GM19455 (cell line): ENCODE measurements at regions not wholly inside any gene's neighbourhood (a gene's known extent, or its start where the extent isn't known, plus 50 kb on each side); places are given as distances from the start of the nearest gene placed in this dataset.
"Not testable (repeated sequence)": the region's sequence is repeated elsewhere in the genome, so short reads cannot be mapped to it uniquely, and the experiment has no call there.

ENCODE experiments used
- ATAC-seq: cut with Tn5 transposase; IDR thresholded peaks from one replicate; pipeline ENCODE4 v1.9.1; 2021; ENCODE audit not compliant: unreplicated experiment

- no peak for ATAC-seq
These were observed 370.6 kb downstream of the CCSER2 start for GRCh38 chr10:84698989-84699388.

- ATAC-seq: no peak
These were observed 372.4 kb downstream of the CCSER2 start for GRCh38 chr10:84700668-84701369.

GRCh38 chr10:84701370-84701720 lies 373.0 kb downstream of the CCSER2 start:
- no peak for ATAC-seq

- ATAC-seq: no peak
These were observed 375.7 kb downstream of the CCSER2 start for GRCh38 chr10:84704101-84704500.

- ATAC-seq: no peak
These were observed 378.0 kb downstream of the CCSER2 start for GRCh38 chr10:84706431-84706830.

- no peak for ATAC-seq
These were observed 378.5 kb downstream of the CCSER2 start for GRCh38 chr10:84706875-84707274.

- ATAC-seq: peak; percentile 69
These were observed 387.5 kb downstream of the CCSER2 start for GRCh38 chr10:84715911-84716310.

GRCh38 chr10:84718877-84719616 lies 390.7 kb downstream of the CCSER2 start:
- ATAC-seq: no peak

- no peak for ATAC-seq
These were observed 391.3 kb downstream of the CCSER2 start for GRCh38 chr10:84719687-84720086.

GRCh38 chr10:84727398-84727797 lies 399.0 kb downstream of the CCSER2 start:
- ATAC-seq: no peak

- ATAC-seq: not testable (repeated sequence)
These were observed 410.7 kb downstream of the CCSER2 start for GRCh38 chr10:84739126-84739525.

GRCh38 chr10:84739641-84740040 lies 411.3 kb downstream of the CCSER2 start:
- ATAC-seq: no peak

GRCh38 chr10:84743483-84743882 lies 415.1 kb downstream of the CCSER2 start:
- ATAC-seq: no peak

- ATAC-seq: no peak
These were observed 426.9 kb downstream of the CCSER2 start for GRCh38 chr10:84755311-84755710.

- ATAC-seq: not testable (repeated sequence)
These were observed 428.3 kb downstream of the CCSER2 start for GRCh38 chr10:84756653-84757052.

GRCh38 chr10:84761994-84762614 lies 433.7 kb downstream of the CCSER2 start:
- ATAC-seq: not testable (repeated sequence)

GRCh38 chr10:84762754-84763394 lies 434.5 kb downstream of the CCSER2 start:
- ATAC-seq: no peak

GRCh38 chr10:84763965-84764364 lies 435.6 kb downstream of the CCSER2 start:
- ATAC-seq: no peak

- no peak for ATAC-seq
These were observed 436.7 kb downstream of the CCSER2 start for GRCh38 chr10:84765086-84765485.

GRCh38 chr10:84765656-84766055 lies 437.3 kb downstream of the CCSER2 start:
- no peak for ATAC-seq

- no peak for ATAC-seq
These were observed 438.5 kb downstream of the CCSER2 start for GRCh38 chr10:84766923-84767322.

GRCh38 chr10:84768132-84768531 lies 439.7 kb downstream of the CCSER2 start:
- ATAC-seq: no peak
